ENCODE measurements at regions not wholly inside any gene's neighbourhood (a gene's known extent, or its start where the extent isn't known, plus 50 kb on each side); places are given as distances from the start of the nearest gene placed in this dataset.

GRCh38 chr2:145655165-145655765 is 1135.3 kb upstream of the ZEB2 start:
- no peak for TF ChIP-seq CTCF (IDR thresholded peaks at IDR 0.05)
- TF ChIP-seq POLR2AphosphoS5 (IDR thresholded peaks at IDR 0.05) = no peak
- no peak for TF ChIP-seq POLR2A (IDR thresholded peaks at IDR 0.05)
